ENCODE measurements at regions not wholly inside any gene's neighbourhood (a gene's known extent, or its start where the extent isn't known, plus 50 kb on each side); places are given as distances from the start of the nearest gene placed in this dataset.

- no TSS peak for BruUV-seq (replicated peaks)
- TF ChIP-seq CTCF (IDR thresholded peaks at IDR 0.05; ENCODE audit: unreplicated experiment) = no peak
- Mint-ChIP-seq H3K36me3 (ENCODE audit: insufficient read depth, unreplicated experiment) (no peaks in the 10 kb centered on the region), H3K4me1 (ENCODE audit: insufficient read depth, unreplicated experiment) (peaks cover 8% of the 10 kb centered on the region), H3K27me3 (ENCODE audit: insufficient read depth, unreplicated experiment) (no peaks in the 10 kb centered on the region), H3K9me3 (ENCODE audit: unreplicated experiment) (peaks cover 8% of the 10 kb centered on the region), H3K27ac (ENCODE audit: low read depth, unreplicated experiment) (no peak overlapping the region), H3K4me3 (ENCODE audit: unreplicated experiment) (no peak overlapping the region)
- DNase-seq (ENCODE audit: unreplicated experiment) = no peak
- ChIA-PET POLR2A (interaction anchor here (0.6 to 0.8 kb wide), 2 partner anchors 25 to 1201 kb away, joined by 3 read pairs; no protein-coding TSS in a partner anchor), CTCF (no interaction called here)
- intact Hi-C loops (cut with micrococcal nuclease) = loop anchor here (5.0 kb wide), 1 partner anchor 239 kb away; no protein-coding TSS in a partner anchor
Observed at GRCh38 chr12:130286041-130286440, 51.6 kb upstream of the PIWIL1 start.

GRCh38 chr12:130286741-130287440 is 50.8 kb upstream of the PIWIL1 start:
- BruUV-seq (replicated peaks) = no TSS peak
- H3K4me1 Mint-ChIP-seq (ENCODE audit: insufficient read depth, unreplicated experiment) = peaks cover 8% of the 10 kb centered on the region
- H3K27me3 Mint-ChIP-seq (ENCODE audit: insufficient read depth, unreplicated experiment) = no peaks in the 10 kb centered on the region
- intact Hi-C loops (cut with micrococcal nuclease) = loop anchor here (5.0 kb wide), 1 partner anchor 240 kb away; no protein-coding TSS in a partner anchor
- CTCF ChIA-PET = no interaction called here
- no peaks in the 10 kb centered on the region for H3K36me3 Mint-ChIP-seq (ENCODE audit: insufficient read depth, unreplicated experiment)
- POLR2A ChIA-PET = no interaction called here
- no peak overlapping the region for H3K27ac Mint-ChIP-seq (ENCODE audit: low read depth, unreplicated experiment)
- no peak for DNase-seq (ENCODE audit: unreplicated experiment)
- no peak for TF ChIP-seq CTCF (IDR thresholded peaks at IDR 0.05; ENCODE audit: unreplicated experiment)
- no peak overlapping the region for H3K4me3 Mint-ChIP-seq (ENCODE audit: unreplicated experiment)
- peaks cover 8% of the 10 kb centered on the region for H3K9me3 Mint-ChIP-seq (ENCODE audit: unreplicated experiment)

All from MCF 10A (cell line).